Gastrocnemius medialis (tissue), 4 donors: ENCODE measurements at regions not wholly inside any gene's neighbourhood (a gene's known extent, or its start where the extent isn't known, plus 50 kb on each side); places are given as distances from the start of the nearest gene placed in this dataset.
"Not testable (repeated sequence)": the region's sequence is repeated elsewhere in the genome, so short reads cannot be mapped to it uniquely, and the experiment has no call there.

Source experiments
- ATAC-seq, 2 donors: fragments of 150-250 bp; one replicate each; pipeline ENCODE4 v1.9.1; 2016
- DNase-seq, 2 donors: peaks; one replicate each; pipeline ENCODE4 v3.0.0-alpha.2; 2019
- H3K27ac ChIP-seq, 4 donors: fragments of 200-600 bp; sonication (generic); 1 replicate in 1 of 4; 2 replicates in 3 of 4; pipeline ENCODE4 v1.5.1; 2016 to 2018; ENCODE audit warnings: mild to moderate bottlenecking in 2 of 4, moderate library complexity in 1 of 4
- H3K27me3 ChIP-seq, 3 donors: fragments of 200-600 bp; sonication (generic) in 2 of 3; 1 replicate in 1 of 3; 2 replicates in 2 of 3; pipeline versions ENCODE4 v1.5.1 to v1.6.0; 2016 to 2019; ENCODE audit warnings: mild to moderate bottlenecking in 1 of 3, moderate library complexity in 1 of 3
- H3K36me3 ChIP-seq, 2 donors: fragments of 200-600 bp; sonication (generic) in 1 of 2; one replicate each; pipeline ENCODE4 v1.5.1; 2017 to 2018
- H3K4me1 ChIP-seq, 2 donors: fragments of 200-600 bp; sonication (generic) in 1 of 2; one replicate each; pipeline ENCODE4 v1.5.1; 2016 to 2017; ENCODE audit warnings: mild to moderate bottlenecking in 2 of 2
- H3K4me3 ChIP-seq, 4 donors: fragments of 200-600 bp; sonication (generic) in 3 of 4; 1 replicate in 1 of 4; 2 replicates in 3 of 4; pipeline ENCODE4 v1.5.1; 2016 to 2019; ENCODE audit warnings: mild to moderate bottlenecking in 2 of 4
- H3K9me3 ChIP-seq, 3 donors: fragments of 200-600 bp; sonication (generic) in 2 of 3; 1 replicate in 1 of 3; 2 replicates in 2 of 3; pipeline ENCODE4 v1.5.1; 2016 to 2019
- CTCF ChIP-seq, 5 experiments: fragments of 450-650 bp in 3 of 5; fragments of 200-600 bp in 2 of 5; sonication (generic) in 2 of 5; IDR thresholded peaks in 4 of 5; conservative IDR thresholded peaks in 1 of 5; 1 replicate in 4 of 5; 2 replicates in 1 of 5; pipeline ENCODE4 v1.5.1; 2016 to 2019; ENCODE audit warnings: antibody characterized with exemption in 5 of 5, mild to moderate bottlenecking in 3 of 5, moderate library complexity in 3 of 5
- POLR2A ChIP-seq, 2 donors: fragments of 450-650 bp; IDR thresholded peaks; one replicate each; pipeline ENCODE4 v1.6.1; 2017; ENCODE audit warnings: antibody characterized with exemption in 2 of 2, mild to moderate bottlenecking in 2 of 2, moderate library complexity in 2 of 2
- in situ Hi-C, 4 donors: fragments of 200-750 bp; cut with MboI; loops; one replicate each; pipeline versions ENCODE4 v1.15.0 to v1.8.0; 2017; ENCODE audit warnings: low sequenced_read_pairs in 4 of 4
- intact Hi-C: fragments of 100-400 bp; cut with DNase I; formaldehyde crosslinking; loops from one replicate; pipeline ENCODE4 v1.15.1; 2023; ENCODE audit warnings: low total_unique reads

DNA sequence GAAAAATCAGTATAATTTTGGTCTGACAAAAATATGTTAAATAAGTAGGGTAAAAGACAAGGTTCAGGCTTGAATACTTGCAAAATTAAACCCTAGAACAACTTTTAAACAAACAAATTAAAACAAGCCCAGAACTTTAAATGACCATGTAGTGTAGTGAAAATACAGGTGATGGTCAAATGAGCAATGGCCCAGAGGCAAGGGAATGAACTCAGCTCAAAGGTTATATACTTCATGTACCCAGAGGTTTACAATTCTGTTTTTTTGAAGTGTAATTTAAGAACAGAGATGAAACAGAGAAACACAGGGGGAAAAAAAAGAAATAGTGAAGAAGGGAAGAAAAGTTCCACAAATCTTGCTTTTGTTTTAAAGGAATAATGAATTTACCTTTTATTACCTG lies 949.2 kb downstream of the TRHDE start:
- no peaks in the 10 kb centered on the region for H3K9me3 ChIP-seq
- H3K4me3 ChIP-seq = no peak overlapping the region
- H3K4me1 ChIP-seq = no peaks in the 10 kb centered on the region
- no peak overlapping the region for H3K27ac ChIP-seq
- TF ChIP-seq CTCF (IDR thresholded peaks at IDR 0.05 in 4 of 5, conservative IDR thresholded peaks at IDR 0.05 in 1 of 5) = no peak
- TF ChIP-seq POLR2A (IDR thresholded peaks at IDR 0.05) = no peak
- no peak for ATAC-seq
- no peaks in the 10 kb centered on the region for H3K27me3 ChIP-seq
- H3K36me3 ChIP-seq = no peaks in the 10 kb centered on the region
- intact Hi-C loops = no loop called here
- in situ Hi-C loops = no loop called here
- no peak for DNase-seq

DNA sequence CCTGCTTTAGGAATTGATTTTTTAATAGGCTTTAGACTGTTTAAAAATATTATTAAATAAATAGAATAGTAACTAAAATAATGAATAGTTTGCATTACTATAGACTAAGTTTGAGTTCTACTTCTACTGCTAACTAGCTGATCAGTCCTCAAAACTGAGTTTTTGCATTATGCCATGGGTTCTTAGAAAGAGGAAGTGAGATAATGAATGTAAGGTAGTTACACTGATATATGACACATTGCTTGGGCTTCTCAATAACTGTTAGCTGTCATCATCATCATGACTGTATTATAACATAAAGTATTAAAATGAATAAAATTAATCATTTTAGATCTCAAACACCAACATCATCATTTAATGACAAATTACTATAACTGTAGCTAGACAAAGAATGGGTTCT lies 949.7 kb downstream of the TRHDE start:
- DNase-seq (no peak), ATAC-seq (no peak)
- H3K4me3 ChIP-seq = no peak overlapping the region
- H3K9me3 ChIP-seq = no peaks in the 10 kb centered on the region
- H3K27me3 ChIP-seq = no peaks in the 10 kb centered on the region
- no peaks in the 10 kb centered on the region for H3K4me1 ChIP-seq
- TF ChIP-seq CTCF (IDR thresholded peaks at IDR 0.05 in 4 of 5, conservative IDR thresholded peaks at IDR 0.05 in 1 of 5) = no peak
- TF ChIP-seq POLR2A (IDR thresholded peaks at IDR 0.05) = no peak
- H3K27ac ChIP-seq = no peak overlapping the region
- intact Hi-C loops (no loop called here), in situ Hi-C loops (no loop called here)
- no peaks in the 10 kb centered on the region for H3K36me3 ChIP-seq

DNA sequence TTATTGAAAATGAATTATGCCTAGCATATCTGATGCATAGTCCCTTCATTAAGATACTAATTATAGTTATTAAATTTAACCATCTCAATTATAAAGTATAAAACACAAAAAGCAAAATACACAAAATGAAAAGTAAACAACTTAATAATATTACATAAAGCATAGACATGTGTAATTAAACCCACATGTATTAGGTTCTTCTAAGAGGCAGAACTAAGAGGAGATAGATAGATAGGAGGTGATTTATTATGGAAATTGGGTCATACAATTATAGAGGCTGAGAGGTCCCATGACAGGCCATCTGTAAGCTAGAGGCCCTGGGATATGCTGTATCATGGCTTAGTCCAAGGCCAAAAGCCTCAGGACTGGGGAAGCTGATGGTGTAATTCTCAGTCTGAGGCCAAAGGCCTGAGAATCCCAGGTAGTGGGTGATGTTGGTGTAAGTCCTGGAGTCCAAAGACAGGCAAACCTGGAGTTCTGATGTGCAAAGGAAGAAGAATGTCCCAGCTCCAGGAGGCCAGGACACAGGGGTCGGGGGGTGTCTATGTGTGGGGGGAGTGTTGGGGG lies 953.3 kb downstream of the TRHDE start:
- intact Hi-C loops = no loop called here
- ATAC-seq (no peak), DNase-seq (no peak)
- H3K9me3 ChIP-seq = no peaks in the 10 kb centered on the region
- in situ Hi-C loops = no loop called here
- TF ChIP-seq CTCF (IDR thresholded peaks at IDR 0.05 in 4 of 5, conservative IDR thresholded peaks at IDR 0.05 in 1 of 5) = no peak
- TF ChIP-seq POLR2A (IDR thresholded peaks at IDR 0.05) = no peak
- no peak overlapping the region for H3K27ac ChIP-seq
- no peak overlapping the region for H3K4me3 ChIP-seq
- no peaks in the 10 kb centered on the region for H3K36me3 ChIP-seq
- H3K4me1 ChIP-seq = no peaks in the 10 kb centered on the region
- H3K27me3 ChIP-seq = no peaks in the 10 kb centered on the region

DNA sequence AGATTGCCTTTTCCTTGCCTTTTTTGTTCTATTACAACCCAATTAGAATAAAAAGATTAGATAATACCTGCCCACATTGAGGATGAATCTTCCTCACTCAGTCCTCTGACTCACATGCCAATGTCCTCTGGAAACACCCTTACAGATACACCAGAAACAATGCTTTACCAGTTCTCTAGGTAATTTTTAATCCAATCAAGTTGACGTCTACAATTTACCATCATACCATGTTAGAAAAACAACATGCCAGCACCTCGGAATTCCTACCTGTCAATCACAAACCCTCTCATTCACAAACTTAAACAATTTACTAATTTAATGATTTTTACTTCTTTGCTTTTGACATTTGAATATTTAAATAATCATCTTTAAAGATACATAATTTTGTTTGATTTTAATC lies 953.8 kb downstream of the TRHDE start:
- DNase-seq (no peak), ATAC-seq (no peak)
- TF ChIP-seq CTCF (IDR thresholded peaks at IDR 0.05 in 4 of 5, conservative IDR thresholded peaks at IDR 0.05 in 1 of 5) (no peak), POLR2A (IDR thresholded peaks at IDR 0.05) (no peak)
- Histone ChIP-seq H3K27me3 (no peaks in the 10 kb centered on the region), H3K27ac (no peak overlapping the region), H3K36me3 (no peaks in the 10 kb centered on the region), H3K4me1 (no peaks in the 10 kb centered on the region), H3K4me3 (no peak overlapping the region), H3K9me3 (no peaks in the 10 kb centered on the region)
- intact Hi-C loops (no loop called here), in situ Hi-C loops (no loop called here)

- TF ChIP-seq POLR2A (IDR thresholded peaks at IDR 0.05) (no peak), CTCF (IDR thresholded peaks at IDR 0.05 in 4 of 5, conservative IDR thresholded peaks at IDR 0.05 in 1 of 5) (no peak)
- DNase-seq = no peak
- H3K27me3 ChIP-seq = no peaks in the 10 kb centered on the region
- H3K4me3 ChIP-seq = no peak overlapping the region
- H3K27ac ChIP-seq = no peak overlapping the region
- in situ Hi-C loops = no loop called here
- intact Hi-C loops = no loop called here
- ATAC-seq = no peak
- no peaks in the 10 kb centered on the region for H3K9me3 ChIP-seq
- H3K4me1 ChIP-seq = no peaks in the 10 kb centered on the region
- H3K36me3 ChIP-seq = no peaks in the 10 kb centered on the region
These were observed 954.4 kb downstream of the TRHDE start for GRCh38 chr12:73226593-73226992.

GRCh38 chr12:73228828-73229227 lies 956.7 kb downstream of the TRHDE start:
- H3K4me1 ChIP-seq, H3K4me3 ChIP-seq, H3K9me3 ChIP-seq, H3K27me3 ChIP-seq, ATAC-seq, DNase-seq, intact Hi-C loops, in situ Hi-C loops, H3K36me3 ChIP-seq, H3K27ac ChIP-seq: not testable (repeated sequence)
